GM12892 (cell line): ENCODE measurements at regions not wholly inside any gene's neighbourhood (a gene's known extent, or its start where the extent isn't known, plus 50 kb on each side); places are given as distances from the start of the nearest gene placed in this dataset.

Experiments used
- POLR2AphosphoS5 ChIP-seq: IDR thresholded peaks from 2 replicates; pipeline ENCODE4 v1.6.1; 2011; ENCODE audit warnings: low read depth, low read length, control low read depth
- TAF1 ChIP-seq: IDR thresholded peaks from 2 replicates; pipeline ENCODE4 v1.6.1; 2011; ENCODE audit warnings: low read depth, mild to moderate bottlenecking, control low read depth, low read length, borderline replicate concordance

DNA sequence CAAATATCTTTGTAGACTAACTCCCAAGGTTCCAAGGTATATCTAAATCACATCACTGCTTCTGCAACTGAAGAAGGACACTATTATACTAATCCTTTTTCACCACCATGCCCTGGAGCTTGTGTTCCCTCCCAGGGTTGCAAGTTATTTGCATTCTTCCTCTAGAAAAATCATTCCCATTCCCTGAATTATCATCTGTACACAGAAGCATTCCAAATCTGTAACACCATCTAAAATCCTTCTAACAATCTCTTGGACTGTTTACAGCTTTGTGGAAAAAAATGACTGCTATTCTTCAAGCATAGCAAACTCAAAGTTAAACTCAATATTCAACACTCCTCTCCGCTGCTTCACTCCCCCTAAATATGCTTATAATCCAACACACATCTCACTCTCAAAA is 1570.8 kb upstream of the ADGRL3 start:
- TF ChIP-seq TAF1, result no peak
- TF ChIP-seq POLR2AphosphoS5, result no peak
